OCI-LY3 (cell line): ENCODE measurements at regions not wholly inside any gene's neighbourhood (a gene's known extent, or its start where the extent isn't known, plus 50 kb on each side); places are given as distances from the start of the nearest gene placed in this dataset.

Source experiments
- CTCF ChIP-seq: fragments of 200-600, 300-600 bp; sonication (generic); IDR thresholded peaks from 2 replicates; pipeline ENCODE4 v1.5.1; 2014; ENCODE audit warnings: antibody characterized with exemption, low read length, low read depth
- EZH2phosphoT487 ChIP-seq: fragments of 200-600 bp; shearing (Covaris generic); IDR thresholded peaks from 2 replicates; pipeline ENCODE4 v1.6.1; 2018; ENCODE audit warnings: antibody characterized with exemption, mixed run types, low read depth

GRCh38 chr10:78450239-78450638, 416.6 kb downstream of the RPS24 start:
- TF ChIP-seq CTCF (no peak), EZH2phosphoT487 (no peak)
